H1 (cell line): ENCODE measurements at regions not wholly inside any gene's neighbourhood (a gene's known extent, or its start where the extent isn't known, plus 50 kb on each side); places are given as distances from the start of the nearest gene placed in this dataset.

ENCODE experiments used
- CTCF ChIA-PET: fragments of 300-600 bp; sonication (Branson Sonifier 250); formaldehyde crosslinking; loops from one replicate; lab custom pipeline; 2021; ENCODE audit not compliant: partially characterized antibody; lab: Charles Lee
- POLR2A ChIA-PET: fragments of 300-600 bp; sonication (Branson Sonifier 250); formaldehyde crosslinking; loops from one replicate; lab custom pipeline; 2021; ENCODE audit warnings: inconsistent platforms; ENCODE audit not compliant: partially characterized antibody; lab: Charles Lee
- DNase-seq, 2 experiments: peaks; one replicate each; pipeline versions ENCODE4 v3.0.0 to v3.0.0-alpha.2; 2010 to 2022; ENCODE audit warnings: low spot score in 2 of 2, low read depth in 1 of 2, mixed read lengths in 1 of 2
- FAIRE-seq: peaks from 2 replicates; lab custom pipeline; 2011; peaks lifted over from hg19 to GRCh38; lab: Jason Lieb, UNC
- H2AFZ ChIP-seq: 2 replicates; pipeline ENCODE4 v1.8.1; 2012; ENCODE audit warnings: low read length, inconsistent platforms
- H2AK5ac ChIP-seq: 2 replicates; pipeline ENCODE4 v1.6.1; 2013; ENCODE audit warnings: low read depth, low read length
- H2BK120ac ChIP-seq: replicated peaks from 2 replicates; pipeline ENCODE3; 2013; ENCODE audit warnings: low read depth, low read length, inconsistent platforms
- H2BK12ac ChIP-seq: 2 replicates; pipeline ENCODE4 v1.6.1; 2013; ENCODE audit warnings: low read depth, low read length
- H2BK15ac ChIP-seq: 2 replicates; pipeline ENCODE4 v1.6.1; 2013; ENCODE audit warnings: low read length
- H2BK20ac ChIP-seq: 2 replicates; pipeline ENCODE4 v1.6.1; 2013; ENCODE audit warnings: low read length
- H2BK5ac ChIP-seq: 2 replicates; pipeline ENCODE4 v1.6.1; 2013; ENCODE audit warnings: low read depth, low read length
- H3K14ac ChIP-seq: 2 replicates; pipeline ENCODE4 v1.6.1; 2013; ENCODE audit warnings: inconsistent platforms; ENCODE audit not compliant: insufficient read length
- H3K18ac ChIP-seq: 2 replicates; pipeline ENCODE4 v1.6.1; 2013; ENCODE audit warnings: low read length; ENCODE audit errors: extremely low read depth
- H3K23ac ChIP-seq: 2 replicates; pipeline ENCODE4 v1.6.1; 2013; ENCODE audit warnings: inconsistent platforms; ENCODE audit not compliant: insufficient read length
- H3K23me2 ChIP-seq: 2 replicates; pipeline ENCODE4 v1.6.1; 2013; ENCODE audit warnings: low read depth, low read length
- H3K27ac ChIP-seq: 2 replicates; pipeline ENCODE4 v1.6.1; 2011; ENCODE audit warnings: low read depth, low read length, inconsistent platforms
- H3K27me3 ChIP-seq, 4 experiments: replicated peaks in 1 of 4; 1 replicate in 1 of 4; 2 replicates in 3 of 4; pipeline versions ENCODE4 v1.6.1 to v1.8.1; 2011 to 2013; ENCODE audit warnings: low read length in 3 of 4, mild to moderate bottlenecking in 3 of 4, inconsistent platforms in 2 of 4, mixed read lengths in 2 of 4, moderate library complexity in 1 of 4; ENCODE audit not compliant: control insufficient read depth in 3 of 4, insufficient read depth in 3 of 4; ENCODE audit errors: extremely low read depth in 1 of 4
- H3K36me3 ChIP-seq, 4 experiments: 2 replicates each; pipeline versions ENCODE4 v1.6.1 to v1.8.1; 2011 to 2013; ENCODE audit warnings: mild to moderate bottlenecking in 4 of 4, low read length in 3 of 4, moderate library complexity in 2 of 4, control low read depth in 1 of 4, inconsistent platforms in 1 of 4; ENCODE audit not compliant: insufficient read depth in 4 of 4, control insufficient read depth in 2 of 4
- H3K4ac ChIP-seq: replicated peaks from 2 replicates; pipeline ENCODE3; 2013; ENCODE audit warnings: low read length, low read depth, mixed read lengths, inconsistent platforms; ENCODE audit not compliant: insufficient read length
- H3K4me1 ChIP-seq, 4 experiments: replicated peaks in 1 of 4; 1 replicate in 1 of 4; 2 replicates in 3 of 4; pipeline versions ENCODE4 v1.6.1 to v1.8.1; 2011 to 2013; ENCODE audit warnings: low read length in 3 of 4, inconsistent platforms in 2 of 4, mixed read lengths in 1 of 4; ENCODE audit not compliant: insufficient read depth in 4 of 4, control insufficient read depth in 3 of 4
- H3K4me2 ChIP-seq, 2 experiments: 2 replicates each; pipeline versions ENCODE4 v1.6.1 to v1.8.1; 2011 to 2013; ENCODE audit warnings: low read depth in 2 of 2, low read length in 2 of 2, control low read depth in 1 of 2, inconsistent platforms in 1 of 2, mild to moderate bottlenecking in 1 of 2; ENCODE audit not compliant: insufficient read depth in 1 of 2
- H3K4me3 ChIP-seq, 4 experiments: fragments of 200-600, 300-600 bp in 1 of 4; sonication (generic), shearing (Covaris generic), sonication (Bioruptor Twin) in 1 of 4; 2 replicates each; pipeline versions ENCODE4 v1.5.1 to v1.8.1; 2011 to 2016; ENCODE audit warnings: low read length in 4 of 4, low read depth in 3 of 4, control low read depth in 2 of 4, inconsistent platforms in 2 of 4, mild to moderate bottlenecking in 2 of 4, mixed read lengths in 1 of 4, moderate library complexity in 1 of 4; ENCODE audit not compliant: insufficient read depth in 2 of 4; ENCODE audit errors: extremely low read depth in 1 of 4
- H3K56ac ChIP-seq: replicated peaks from 2 replicates; pipeline ENCODE3; 2013; ENCODE audit warnings: low read depth, mild to moderate bottlenecking, mixed read lengths, low read length, inconsistent platforms; ENCODE audit not compliant: insufficient read length
- H3K79me1 ChIP-seq: 2 replicates; pipeline ENCODE4 v1.6.1; 2013; ENCODE audit warnings: low read depth, low read length, control low read depth
- H3K79me2 ChIP-seq, 2 experiments: 2 replicates each; pipeline versions ENCODE4 v1.6.1 to v1.8.1; 2012 to 2013; ENCODE audit warnings: low read length in 2 of 2, mild to moderate bottlenecking in 2 of 2, inconsistent platforms in 1 of 2; ENCODE audit not compliant: insufficient read depth in 2 of 2, control insufficient read depth in 1 of 2
- H3K9ac ChIP-seq, 4 experiments: replicated peaks in 1 of 4; 1 replicate in 1 of 4; 2 replicates in 3 of 4; pipeline versions ENCODE4 v1.6.1 to v1.8.1; 2011 to 2013; ENCODE audit warnings: low read depth in 3 of 4, low read length in 3 of 4, control low read depth in 2 of 4, mild to moderate bottlenecking in 2 of 4, moderate library complexity in 2 of 4, inconsistent platforms in 1 of 4; ENCODE audit errors: extremely low read depth in 1 of 4
- H3K9me3 ChIP-seq, 2 experiments: 2 replicates each; pipeline versions ENCODE4 v1.6.1 to v1.8.1; 2012 to 2013; ENCODE audit warnings: mild to moderate bottlenecking in 2 of 2, moderate library complexity in 2 of 2, control low read depth in 1 of 2, inconsistent platforms in 1 of 2, low read depth in 1 of 2, low read length in 1 of 2, mixed read lengths in 1 of 2; ENCODE audit not compliant: insufficient read depth in 2 of 2
- H4K20me1 ChIP-seq, 2 experiments: replicated peaks in 1 of 2; 2 replicates each; pipeline versions ENCODE3 to v1.8.1; 2011 to 2013; ENCODE audit warnings: inconsistent platforms in 2 of 2, low read length in 2 of 2, mild to moderate bottlenecking in 1 of 2; ENCODE audit not compliant: insufficient read depth in 2 of 2, control insufficient read depth in 1 of 2
- H4K5ac ChIP-seq: 2 replicates; pipeline ENCODE4 v1.6.1; 2013; ENCODE audit warnings: low read length, low read depth, mixed read lengths, inconsistent platforms; ENCODE audit not compliant: insufficient read length
- H4K8ac ChIP-seq: 2 replicates; pipeline ENCODE4 v1.8.0; 2013; ENCODE audit warnings: mild to moderate bottlenecking, moderate library complexity, low read length, inconsistent platforms; ENCODE audit not compliant: insufficient read depth; ENCODE audit errors: extremely low read depth
- H4K91ac ChIP-seq: replicated peaks from 2 replicates; pipeline ENCODE3; 2013; ENCODE audit warnings: low read length, mixed read lengths, inconsistent platforms; ENCODE audit not compliant: insufficient read length
- CEBPB ChIP-seq: IDR thresholded peaks from 2 replicates; pipeline ENCODE4 v1.6.1; 2012; ENCODE audit warnings: low read depth, low read length
- HDAC6 ChIP-seq: IDR thresholded peaks from one replicate; pipeline ENCODE4 v1.7.1; 2012; ENCODE audit warnings: low read depth, mild to moderate bottlenecking, inconsistent platforms, low read length, moderate library complexity
- WGBS, 2 experiments: shearing (Covaris generic) in 1 of 2; methylation state at CpG; one replicate each; pipeline versions ENCODE4 v1.1.6 to v1.1.7; 2013 to 2015; ENCODE audit warnings: low lambda C conversion rate in 2 of 2, mixed read lengths in 2 of 2, inconsistent platforms in 1 of 2, low coverage in 1 of 2, missing lambda C conversion rate in 1 of 2; ENCODE audit not compliant: insufficient replicate concordance in 2 of 2, insufficient coverage in 1 of 2, insufficient read length in 1 of 2; ENCODE audit errors: extremely low coverage in 1 of 2, missing lambda C conversion rate in 1 of 2; 5-methylcytosine and 5-hydroxymethylcytosine counted together

DNA sequence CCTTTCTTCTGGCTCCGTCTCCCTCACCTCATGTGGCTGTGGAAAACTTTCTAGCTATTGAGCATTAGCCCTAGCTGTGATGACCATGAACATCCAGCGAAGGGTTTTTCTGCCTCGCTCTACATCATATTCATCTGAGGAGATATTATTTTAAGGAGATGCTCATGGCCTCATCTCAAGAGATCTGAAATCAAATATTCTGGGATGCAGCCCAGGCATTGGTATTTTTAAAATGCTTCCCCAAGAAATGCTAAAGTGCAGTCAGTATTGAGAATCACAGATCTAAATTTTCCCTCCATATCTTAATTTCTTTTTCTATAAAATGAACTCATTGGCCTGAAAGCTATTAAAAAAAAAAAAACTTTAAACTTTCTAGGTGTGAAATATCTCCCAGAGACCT, 238.2 kb upstream of the CELF2 start:
- TF ChIP-seq HDAC6, result no peak
- no peak for TF ChIP-seq CEBPB
- H3K18ac ChIP-seq, result no peak overlapping the region
- H3K14ac ChIP-seq, result no peak overlapping the region
- no peak overlapping the region for H3K27ac ChIP-seq
- CTCF ChIA-PET, result no interaction called here
- no peaks in the 10 kb centered on the region for H3K27me3 ChIP-seq
- H3K36me3 ChIP-seq, result no peaks in the 10 kb centered on the region
- H3K4me1 ChIP-seq, result no peaks in the 10 kb centered on the region
- no peak overlapping the region for H3K23ac ChIP-seq
- no peak overlapping the region for H3K4me2 ChIP-seq
- no peak overlapping the region for H3K9ac ChIP-seq
- H2AK5ac ChIP-seq, result no peak overlapping the region
- no peak overlapping the region for H3K56ac ChIP-seq
- H3K79me2 ChIP-seq, result no peaks in the 10 kb centered on the region
- H3K9me3 ChIP-seq, result no peaks in the 10 kb centered on the region
- no peak overlapping the region for H2AFZ ChIP-seq
- POLR2A ChIA-PET, result no interaction called here
- H4K5ac ChIP-seq, result no peak overlapping the region
- no peaks in the 10 kb centered on the region for H3K79me1 ChIP-seq
- no peak overlapping the region for H2BK5ac ChIP-seq
- H4K91ac ChIP-seq, result no peak overlapping the region
- no peaks in the 10 kb centered on the region for H3K23me2 ChIP-seq
- WGBS, 2 experiments, result 88% methylated on average over 3 of the region's 3 CpGs; no CpG with 5 or more reads in 1 of the 2 experiments
- H2BK120ac ChIP-seq, result no peak overlapping the region
- no peak overlapping the region for H3K4me3 ChIP-seq
- no peaks in the 10 kb centered on the region for H4K20me1 ChIP-seq
- H2BK20ac ChIP-seq, result no peak overlapping the region
- H3K4ac ChIP-seq, result no peak overlapping the region
- FAIRE-seq, result no peak
- no peak overlapping the region for H2BK12ac ChIP-seq
- no peak overlapping the region for H2BK15ac ChIP-seq
- DNase-seq, result no peak
- H4K8ac ChIP-seq, result no peak overlapping the region
